Hindlimb muscle (tissue), 1 donor: ENCODE measurements at regions not wholly inside any gene's neighbourhood (a gene's known extent, or its start where the extent isn't known, plus 50 kb on each side); places are given as distances from the start of the nearest gene placed in this dataset.
"Not testable (repeated sequence)": the region's sequence is repeated elsewhere in the genome, so short reads cannot be mapped to it uniquely, and the experiment has no call there.

Source experiments
- DNase-seq: peaks from one replicate; pipeline ENCODE4 v3.0.0-alpha.2; 2013

GRCh38 chr6:164817662-164818061 is 491.7 kb downstream of the C6orf118 start:
- DNase-seq: no peak

GRCh38 chr6:164812706-164813105 is 496.7 kb downstream of the C6orf118 start:
- no peak for DNase-seq

- no peak for DNase-seq
Observed at GRCh38 chr6:164807125-164807524, 502.3 kb downstream of the C6orf118 start.

GRCh38 chr6:164795056-164795815 is 514.2 kb downstream of the C6orf118 start:
- peak; percentile 6 for DNase-seq

GRCh38 chr6:164792666-164793065 is 516.7 kb downstream of the C6orf118 start:
- no peak for DNase-seq

- no peak for DNase-seq
Observed at GRCh38 chr6:164791498-164791897, 517.9 kb downstream of the C6orf118 start.

- no peak for DNase-seq
Observed at GRCh38 chr6:164763788-164764187, 545.6 kb downstream of the C6orf118 start.

GRCh38 chr6:164757451-164757850 is 552.0 kb downstream of the C6orf118 start:
- no peak for DNase-seq

- no peak for DNase-seq
Observed at GRCh38 chr6:164756723-164757122, 552.7 kb downstream of the C6orf118 start.

GRCh38 chr6:164756142-164756541 is 553.3 kb downstream of the C6orf118 start:
- no peak for DNase-seq

- no peak for DNase-seq
Observed at GRCh38 chr6:164753517-164753916, 555.9 kb downstream of the C6orf118 start.

- no peak for DNase-seq
Observed at GRCh38 chr6:164751395-164751794, 558.0 kb downstream of the C6orf118 start.

GRCh38 chr6:164750128-164750527 is 559.3 kb downstream of the C6orf118 start:
- DNase-seq: no peak

- peak; percentile 81 for DNase-seq
Observed at GRCh38 chr6:164749221-164750064, 560.0 kb downstream of the C6orf118 start.

GRCh38 chr6:164744301-164744700 is 565.1 kb downstream of the C6orf118 start:
- no peak for DNase-seq

- DNase-seq: no peak
Observed at GRCh38 chr6:164741938-164742451, 567.4 kb downstream of the C6orf118 start.

- not testable (repeated sequence) for DNase-seq
Observed at GRCh38 chr6:164736090-164736489, 573.3 kb downstream of the C6orf118 start.

GRCh38 chr6:164731539-164731938 is 577.9 kb downstream of the C6orf118 start:
- no peak for DNase-seq

GRCh38 chr6:164721460-164721859 is 587.9 kb downstream of the C6orf118 start:
- no peak for DNase-seq

- no peak for DNase-seq
Observed at GRCh38 chr6:164700497-164700896, 608.9 kb downstream of the C6orf118 start.

- DNase-seq: no peak
Observed at GRCh38 chr6:164695896-164696295, 613.5 kb downstream of the C6orf118 start.

GRCh38 chr6:164694386-164694785 is 615.0 kb downstream of the C6orf118 start:
- no peak for DNase-seq

GRCh38 chr6:164693944-164694343 is 615.5 kb downstream of the C6orf118 start:
- DNase-seq: peak; percentile 75
